DOHH2 (cell line): ENCODE measurements at regions not wholly inside any gene's neighbourhood (a gene's known extent, or its start where the extent isn't known, plus 50 kb on each side); places are given as distances from the start of the nearest gene placed in this dataset.

ENCODE experiments used
- CTCF ChIP-seq: fragments of 200-600 bp; sonication (generic); IDR thresholded peaks from one replicate; pipeline ENCODE4 v1.5.1; 2014; ENCODE audit warnings: antibody characterized with exemption, mild to moderate bottlenecking, low read depth, low read length; ENCODE audit not compliant: poor library complexity, severe bottlenecking
- EZH2phosphoT487 ChIP-seq: fragments of 200-600 bp; sonication (generic); IDR thresholded peaks from 2 replicates; pipeline ENCODE4 v1.6.1; 2017; ENCODE audit warnings: borderline replicate concordance, mild to moderate bottlenecking, antibody characterized with exemption, low read length, moderate library complexity, mixed read lengths

- TF ChIP-seq EZH2phosphoT487 (no peak), CTCF (no peak)
These were observed 231.4 kb downstream of the LRRN1 start for GRCh38 chr3:4030624-4031023.
